Nephron progenitor cell (in vitro differentiated cells): ENCODE measurements at regions not wholly inside any gene's neighbourhood (a gene's known extent, or its start where the extent isn't known, plus 50 kb on each side); places are given as distances from the start of the nearest gene placed in this dataset.
A peak's percentile ranks its signal among the peaks of the same experiment; 100 is the strongest.

Experiments
- DNase-seq: peaks from one replicate; pipeline ENCODE4 v3.0.0; 2021
- H3K27ac Mint-ChIP-seq: 2 replicates; pipeline ENCODE4 v1.8.0; 2021; ENCODE audit warnings: mild to moderate bottlenecking, moderate library complexity, mixed read lengths
- H3K27me3 Mint-ChIP-seq: 2 replicates; pipeline ENCODE4 v1.8.0; 2021; ENCODE audit warnings: mild to moderate bottlenecking, low read depth, mixed read lengths; ENCODE audit not compliant: poor library complexity
- H3K36me3 Mint-ChIP-seq: 2 replicates; pipeline ENCODE4 v1.8.0; 2021; ENCODE audit warnings: low read depth, mixed read lengths
- H3K4me1 Mint-ChIP-seq: 2 replicates; pipeline ENCODE4 v1.8.0; 2021; ENCODE audit warnings: mixed read lengths
- H3K4me3 Mint-ChIP-seq: 2 replicates; pipeline ENCODE4 v1.8.0; 2021; ENCODE audit warnings: mild to moderate bottlenecking, moderate library complexity, mixed read lengths
- H3K9me3 Mint-ChIP-seq: 2 replicates; pipeline ENCODE4 v1.8.0; 2021; ENCODE audit warnings: mild to moderate bottlenecking, moderate library complexity, mixed read lengths
- TF ChIP-seq, protein P1 (sequence below): fragments of 200-600 bp; sonication (generic); IDR thresholded peaks from 2 replicates; pipeline ENCODE4 v1.5.0; 2021; ENCODE audit warnings: antibody characterized with exemption

GRCh38 chr3:162525066-162525742, 1028.6 kb downstream of the OTOL1 start:
- DNase-seq: peak; percentile 2
- H3K36me3 Mint-ChIP-seq: no peaks in the 10 kb centered on the region

GRCh38 chr3:162525771-162526170, 1029.2 kb downstream of the OTOL1 start:
- Mint-ChIP-seq H3K36me3 (no peaks in the 10 kb centered on the region), H3K27ac (peak overlapping the region; percentile 71)
- no peak for DNase-seq

More at GRCh38 chr3:162525066-162525742, 1028.6 kb downstream of the OTOL1 start:
- TF ChIP-seq, protein P1, sequence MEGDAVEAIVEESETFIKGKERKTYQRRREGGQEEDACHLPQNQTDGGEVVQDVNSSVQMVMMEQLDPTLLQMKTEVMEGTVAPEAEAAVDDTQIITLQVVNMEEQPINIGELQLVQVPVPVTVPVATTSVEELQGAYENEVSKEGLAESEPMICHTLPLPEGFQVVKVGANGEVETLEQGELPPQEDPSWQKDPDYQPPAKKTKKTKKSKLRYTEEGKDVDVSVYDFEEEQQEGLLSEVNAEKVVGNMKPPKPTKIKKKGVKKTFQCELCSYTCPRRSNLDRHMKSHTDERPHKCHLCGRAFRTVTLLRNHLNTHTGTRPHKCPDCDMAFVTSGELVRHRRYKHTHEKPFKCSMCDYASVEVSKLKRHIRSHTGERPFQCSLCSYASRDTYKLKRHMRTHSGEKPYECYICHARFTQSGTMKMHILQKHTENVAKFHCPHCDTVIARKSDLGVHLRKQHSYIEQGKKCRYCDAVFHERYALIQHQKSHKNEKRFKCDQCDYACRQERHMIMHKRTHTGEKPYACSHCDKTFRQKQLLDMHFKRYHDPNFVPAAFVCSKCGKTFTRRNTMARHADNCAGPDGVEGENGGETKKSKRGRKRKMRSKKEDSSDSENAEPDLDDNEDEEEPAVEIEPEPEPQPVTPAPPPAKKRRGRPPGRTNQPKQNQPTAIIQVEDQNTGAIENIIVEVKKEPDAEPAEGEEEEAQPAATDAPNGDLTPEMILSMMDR: no peak
- peak overlapping the region; percentile 71 for H3K27ac Mint-ChIP-seq
- H3K4me1 Mint-ChIP-seq: peaks cover 27% of the 10 kb centered on the region
- H3K27me3 Mint-ChIP-seq: no peaks in the 10 kb centered on the region
- no peak overlapping the region for H3K4me3 Mint-ChIP-seq
- H3K9me3 Mint-ChIP-seq: peaks cover 9% of the 10 kb centered on the region

GRCh38 chr3:162534431-162534830, 1037.8 kb downstream of the OTOL1 start:
- no peaks in the 10 kb centered on the region for H3K9me3 Mint-ChIP-seq
- H3K4me3 Mint-ChIP-seq: no peak overlapping the region
- no peaks in the 10 kb centered on the region for H3K27me3 Mint-ChIP-seq
- no peak overlapping the region for H3K27ac Mint-ChIP-seq
- TF ChIP-seq, protein P1: no peak
- DNase-seq: no peak
- no peaks in the 10 kb centered on the region for H3K4me1 Mint-ChIP-seq
- H3K36me3 Mint-ChIP-seq: no peaks in the 10 kb centered on the region

More at GRCh38 chr3:162525771-162526170, 1029.2 kb downstream of the OTOL1 start:
- H3K4me3 Mint-ChIP-seq: no peak overlapping the region
- TF ChIP-seq, protein P1: no peak
- H3K4me1 Mint-ChIP-seq: peaks cover 27% of the 10 kb centered on the region
- peaks cover 9% of the 10 kb centered on the region for H3K9me3 Mint-ChIP-seq
- no peaks in the 10 kb centered on the region for H3K27me3 Mint-ChIP-seq

DNA sequence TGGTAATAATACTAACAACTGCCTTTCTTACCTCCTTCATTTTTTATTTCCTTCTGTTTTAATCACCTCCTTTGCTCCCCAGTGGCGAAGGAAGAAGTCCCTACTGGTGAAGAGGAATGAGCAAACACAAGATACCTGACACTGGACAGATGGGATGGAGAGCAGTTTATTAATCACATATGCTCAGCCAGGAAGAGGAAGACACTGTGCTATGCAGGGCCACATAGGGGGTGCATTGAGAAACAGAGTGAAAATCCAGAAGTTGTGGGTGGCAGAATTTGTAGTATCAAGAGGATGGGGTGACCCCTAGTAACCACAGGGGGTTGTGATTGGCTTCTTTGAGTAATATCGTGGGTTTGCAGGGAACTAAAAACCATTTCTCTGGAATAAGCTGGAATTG, 1041.9 kb downstream of the OTOL1 start:
- H3K4me3 Mint-ChIP-seq: no peak overlapping the region
- no peaks in the 10 kb centered on the region for H3K9me3 Mint-ChIP-seq
- H3K27ac Mint-ChIP-seq: no peak overlapping the region
- TF ChIP-seq, protein P1: no peak
- H3K4me1 Mint-ChIP-seq: no peaks in the 10 kb centered on the region
- no peaks in the 10 kb centered on the region for H3K36me3 Mint-ChIP-seq
- no peaks in the 10 kb centered on the region for H3K27me3 Mint-ChIP-seq
- DNase-seq: no peak

DNA sequence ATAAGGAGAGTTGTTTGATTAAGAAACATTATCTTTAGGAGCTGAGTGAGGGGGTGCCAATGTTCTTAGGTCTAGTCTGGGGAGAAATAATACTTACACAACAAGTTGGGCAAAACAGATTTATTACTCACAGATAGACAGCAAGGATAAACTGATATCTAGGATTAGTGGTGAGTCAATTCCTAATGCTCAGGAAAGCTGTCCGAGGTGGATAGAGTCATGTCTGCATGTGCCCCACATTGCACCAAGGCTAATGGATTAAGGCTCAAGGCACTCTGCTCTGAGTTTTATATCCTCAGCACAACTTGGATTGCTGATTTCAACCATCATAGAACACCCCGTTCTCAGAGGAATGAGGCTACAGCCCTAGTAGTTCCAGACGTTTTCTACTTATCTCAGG, 1042.3 kb downstream of the OTOL1 start:
- no peaks in the 10 kb centered on the region for H3K36me3 Mint-ChIP-seq
- no peaks in the 10 kb centered on the region for H3K4me1 Mint-ChIP-seq
- TF ChIP-seq, protein P1: no peak
- no peak overlapping the region for H3K27ac Mint-ChIP-seq
- H3K9me3 Mint-ChIP-seq: no peaks in the 10 kb centered on the region
- no peaks in the 10 kb centered on the region for H3K27me3 Mint-ChIP-seq
- DNase-seq: no peak
- H3K4me3 Mint-ChIP-seq: no peak overlapping the region

- no peak overlapping the region for H3K27ac Mint-ChIP-seq
- TF ChIP-seq, protein P1: no peak
- no peaks in the 10 kb centered on the region for H3K27me3 Mint-ChIP-seq
- H3K9me3 Mint-ChIP-seq: no peaks in the 10 kb centered on the region
- H3K4me1 Mint-ChIP-seq: no peaks in the 10 kb centered on the region
- DNase-seq: no peak
- H3K36me3 Mint-ChIP-seq: no peaks in the 10 kb centered on the region
- no peak overlapping the region for H3K4me3 Mint-ChIP-seq
Observed at GRCh38 chr3:162540421-162540820, 1043.8 kb downstream of the OTOL1 start.
